Fibroblast of lung (primary cell): ENCODE measurements at regions not wholly inside any gene's neighbourhood (a gene's known extent, or its start where the extent isn't known, plus 50 kb on each side); places are given as distances from the start of the nearest gene placed in this dataset.

Source experiments
- CTCF ChIP-seq, 2 donors: IDR thresholded peaks in 1 of 2; conservative IDR thresholded peaks in 1 of 2; 1 replicate in 1 of 2; 2 replicates in 1 of 2; pipeline ENCODE4 v1.5.1; 2011 to 2012; ENCODE audit warnings: low read length in 2 of 2, control low read depth in 1 of 2, inconsistent platforms in 1 of 2, low read depth in 1 of 2, mild to moderate bottlenecking in 1 of 2
- EZH2 ChIP-seq: IDR thresholded peaks from 2 replicates; pipeline ENCODE4 v1.5.1; 2012; ENCODE audit warnings: low read length, control low read depth, mild to moderate bottlenecking; ENCODE audit errors: missing control alignments

- TF ChIP-seq CTCF (conservative IDR thresholded peaks at IDR 0.05 in 1 of 2, IDR thresholded peaks at IDR 0.05 in 1 of 2; ENCODE audit: low read depth in 1 of 2, low read length in 2 of 2) (no peak), EZH2 (no peak)
Observed at GRCh38 chr11:7186676-7187075, 65.0 kb upstream of the SYT9 start.
